LHCN-M2 (cell line): ENCODE measurements at regions not wholly inside any gene's neighbourhood (a gene's known extent, or its start where the extent isn't known, plus 50 kb on each side); places are given as distances from the start of the nearest gene placed in this dataset.

Source experiments
- DNase-seq: peaks from one replicate; pipeline ENCODE4 v3.0.0-alpha.2; 2012; ENCODE audit warnings: low read depth

- DNase-seq, result peak; percentile 65
Measured at GRCh38 chr17:72365857-72366414, 245.1 kb downstream of the SOX9 start.

- no peak for DNase-seq
Measured at GRCh38 chr17:72366626-72367025, 245.8 kb downstream of the SOX9 start.

- DNase-seq, result no peak
Measured at GRCh38 chr17:72368191-72368590, 247.4 kb downstream of the SOX9 start.

GRCh38 chr17:72369366-72369765, 248.5 kb downstream of the SOX9 start:
- no peak for DNase-seq

- DNase-seq, result peak; percentile 65
Measured at GRCh38 chr17:72370819-72371218, 250.0 kb downstream of the SOX9 start.

GRCh38 chr17:72372185-72372584, 251.4 kb downstream of the SOX9 start:
- no peak for DNase-seq

GRCh38 chr17:72373910-72374741, 253.3 kb downstream of the SOX9 start:
- no peak for DNase-seq

GRCh38 chr17:72376526-72377345, 255.9 kb downstream of the SOX9 start:
- DNase-seq, result no peak

GRCh38 chr17:72378414-72379390, 257.9 kb downstream of the SOX9 start:
- DNase-seq, result no peak

GRCh38 chr17:72379516-72379915, 258.7 kb downstream of the SOX9 start:
- DNase-seq, result no peak

GRCh38 chr17:72380120-72380519, 259.3 kb downstream of the SOX9 start:
- no peak for DNase-seq

GRCh38 chr17:72380737-72381136, 259.9 kb downstream of the SOX9 start:
- no peak for DNase-seq

GRCh38 chr17:72381597-72382397, 261.0 kb downstream of the SOX9 start:
- DNase-seq, result no peak

GRCh38 chr17:72382971-72383722, 262.3 kb downstream of the SOX9 start:
- DNase-seq, result no peak

- DNase-seq, result no peak
Measured at GRCh38 chr17:72385475-72385874, 264.7 kb downstream of the SOX9 start.

- peak; percentile 72 for DNase-seq
Measured at GRCh38 chr17:72386173-72386572, 265.4 kb downstream of the SOX9 start.

- DNase-seq, result no peak
Measured at GRCh38 chr17:72386619-72387237, 265.9 kb downstream of the SOX9 start.

GRCh38 chr17:72387487-72387886, 266.7 kb downstream of the SOX9 start:
- peak; percentile 96 for DNase-seq

- peak; percentile 54 for DNase-seq
Measured at GRCh38 chr17:72387969-72388368, 267.1 kb downstream of the SOX9 start.
